Psoas muscle (tissue), 7 donors: ENCODE measurements at regions not wholly inside any gene's neighbourhood (a gene's known extent, or its start where the extent isn't known, plus 50 kb on each side); places are given as distances from the start of the nearest gene placed in this dataset.

ENCODE experiments used
- ATAC-seq, 4 donors: fragments of 200-7000 bp; cut with Tn5 transposase; one replicate each; pipeline ENCODE4 v1.9.1; 2020; ENCODE audit warnings: moderate library complexity in 3 of 4, mild to moderate bottlenecking in 2 of 4
- DNase-seq, 2 donors: peaks; one replicate each; pipeline ENCODE4 v3.0.0-alpha.2; 2020
- H3K27ac ChIP-seq: fragments of 200-600 bp; one replicate; pipeline ENCODE4 v1.8.0; 2022
- H3K27me3 ChIP-seq, 3 donors: fragments of 200-600 bp in 1 of 3; one replicate each; pipeline versions ENCODE4 v1.6.1 to v1.8.0; 2013 to 2022; ENCODE audit warnings: low read length in 2 of 3, mild to moderate bottlenecking in 2 of 3, moderate library complexity in 1 of 3; ENCODE audit not compliant: insufficient read depth in 3 of 3
- H3K36me3 ChIP-seq, 2 donors: fragments of 200-600 bp in 1 of 2; one replicate each; pipeline versions ENCODE4 v1.6.1 to v1.8.0; 2013 to 2022; ENCODE audit warnings: low read depth in 1 of 2, mild to moderate bottlenecking in 1 of 2, moderate library complexity in 1 of 2; ENCODE audit not compliant: insufficient read depth in 1 of 2
- H3K4me1 ChIP-seq: fragments of 200-600 bp; one replicate; pipeline ENCODE4 v1.8.0; 2022
- H3K4me3 ChIP-seq: fragments of 200-600 bp; one replicate; pipeline ENCODE4 v1.8.0; 2022; ENCODE audit warnings: mild to moderate bottlenecking
- H3K9me3 ChIP-seq: fragments of 200-600 bp; one replicate; pipeline ENCODE4 v1.8.0; 2022
- CTCF ChIP-seq: fragments of 200-600 bp; IDR thresholded peaks from one replicate; pipeline ENCODE4 v1.8.0; 2022; ENCODE audit warnings: antibody characterized with exemption
- WGBS, 3 donors: extraction: QIAGEN DNeasy Blood & Tissue Kit; methylation state at CpG; one replicate each; pipeline versions ENCODE4 v1.1.6 to v1.1.7; 2013; 5-methylcytosine and 5-hydroxymethylcytosine counted together
- intact Hi-C, 2 donors: fragments of 100-400 bp; cut with DNase I; formaldehyde crosslinking; loops; one replicate each; pipeline versions ENCODE4 v1.11.0 to v1.14.2; 2022
- donor health status: healthy with polysubstance abuse.
- donor health status: DM: no; HTN: no; CAD: no; lungs with moderate emphysema.
- donor health status: Bipolar disorder and iron deficiency.
- donor health status: healthy.
- donor health status: DM: yes; HTN: yes; CAD: no.
- donor health status: DM: no; HTN: no; CAD: no.
- donor health status: DM: yes; HTN: yes; CAD: no.

GRCh38 chr17:34199454-34199853 lies 55.6 kb upstream of the CCL2 start:
- DNase-seq (no peak), ATAC-seq (no peak)
- H3K27me3 ChIP-seq = peaks cover 0 to 3% (median 2%) of the 10 kb centered on the region in 3 donors
- 38 to 45% (median 41%) methylated on average over 7 of the region's 7 CpGs for whole genome bisulfite sequencing, 3 donors
- H3K9me3 ChIP-seq = no peaks in the 10 kb centered on the region
- no peak for TF ChIP-seq CTCF
- H3K4me3 ChIP-seq = no peak overlapping the region
- intact Hi-C loops = no loop called here
- H3K36me3 ChIP-seq = no peaks in the 10 kb centered on the region
- H3K27ac ChIP-seq = no peak overlapping the region
- H3K4me1 ChIP-seq = no peaks in the 10 kb centered on the region

GRCh38 chr17:34199932-34200534 lies 55.1 kb upstream of the CCL2 start:
- 12 to 19% (median 17%) methylated on average over 8 of the region's 8 CpGs for WGBS, 3 donors
- intact Hi-C loops = loop anchor here (1.0 to 5.0 kb wide), 4 partner anchors 106 to 161 kb away; no protein-coding TSS in a partner anchor
- H3K27ac ChIP-seq = no peak overlapping the region

GRCh38 chr17:34201225-34201624 lies 53.9 kb upstream of the CCL2 start:
- Histone ChIP-seq H3K27ac (no peak overlapping the region), H3K36me3 (no peaks in the 10 kb centered on the region), H3K4me1 (no peaks in the 10 kb centered on the region), H3K9me3 (no peaks in the 10 kb centered on the region), H3K27me3 (peaks cover 0 to 3% (median 2%) of the 10 kb centered on the region in 3 donors), H3K4me3 (no peak overlapping the region)
- DNase-seq = no peak
- TF ChIP-seq CTCF = no peak
- no peak for ATAC-seq
- intact Hi-C loops = loop anchor here in 1 of 2 donors (2.0 to 5.0 kb wide), 2 partner anchors 106 to 160 kb away; no protein-coding TSS in a partner anchor
- 89 to 97% (median 95%) methylated on average over 1 of the region's 1 CpG for WGBS, 3 donors

More at GRCh38 chr17:34199932-34200534, 55.1 kb upstream of the CCL2 start:
- peak; percentile 99 for TF ChIP-seq CTCF
- ATAC-seq = peak; percentile 76 to 90 (median 88)
- H3K4me3 ChIP-seq = no peak overlapping the region
- H3K9me3 ChIP-seq = no peaks in the 10 kb centered on the region
- H3K27me3 ChIP-seq = peaks cover 0 to 3% (median 2%) of the 10 kb centered on the region in 3 donors
- DNase-seq = peak; percentile 51 to 58
- no peaks in the 10 kb centered on the region for H3K36me3 ChIP-seq
- no peaks in the 10 kb centered on the region for H3K4me1 ChIP-seq

GRCh38 chr17:34201767-34202166 lies 53.3 kb upstream of the CCL2 start:
- Histone ChIP-seq H3K27ac (no peak overlapping the region), H3K4me1 (no peaks in the 10 kb centered on the region), H3K36me3 (no peaks in the 10 kb centered on the region), H3K9me3 (no peaks in the 10 kb centered on the region), H3K4me3 (no peak overlapping the region), H3K27me3 (peaks cover 0 to 3% (median 2%) of the 10 kb centered on the region in 3 donors)
- ATAC-seq = no peak
- 93 to 97% (median 94%) methylated on average over 4 of the region's 4 CpGs for WGBS, 3 donors
- TF ChIP-seq CTCF = no peak
- DNase-seq = no peak
- intact Hi-C loops = loop anchor here in 1 of 2 donors (2.0 to 5.0 kb wide), 2 partner anchors 106 to 159 kb away; no protein-coding TSS in a partner anchor
